SK-N-SH (cell line): ENCODE measurements at regions not wholly inside any gene's neighbourhood (a gene's known extent, or its start where the extent isn't known, plus 50 kb on each side); places are given as distances from the start of the nearest gene placed in this dataset.

ENCODE experiments used
- CTCF ChIA-PET: fragments of 300-600, 350-600 bp; formaldehyde crosslinking; extraction: SDS; loops from one replicate; lab custom pipeline; 2021; lab: Yijun Ruan, JAX
- POLR2A ChIA-PET: fragments of 350-600 bp; sonication (Branson Sonifier 250); formaldehyde crosslinking; extraction: SDS; loops from one replicate; lab custom pipeline; 2020; ENCODE audit warnings: antibody characterized with exemption, inconsistent platforms; lab: Yijun Ruan, JAX
- DNase-seq: peaks from one replicate; pipeline ENCODE4 v3.0.0; 2012
- H2AFZ ChIP-seq: fragments of 200-600 bp; sonication (generic); 2 replicates; pipeline ENCODE4 v1.8.1; 2016; ENCODE audit warnings: antibody characterized with exemption, mild to moderate bottlenecking, low read depth
- H3F3A ChIP-seq: fragments of 200-600 bp; sonication (generic); replicated peaks from 2 replicates; pipeline ENCODE3; 2016; ENCODE audit warnings: antibody characterized with exemption, mild to moderate bottlenecking; ENCODE audit not compliant: insufficient read depth
- H3K27ac ChIP-seq, 2 experiments: fragments of 200-500 bp in 1 of 2; fragments of 200-600 bp in 1 of 2; sonication (Bioruptor generic) in 1 of 2; sonication (generic), shearing (Covaris generic) in 1 of 2; 2 replicates each; pipeline versions ENCODE4 v1.5.1 to v1.6.1; 2014 to 2016; ENCODE audit warnings: low read depth in 2 of 2, inconsistent platforms in 1 of 2, low read length in 1 of 2, mild to moderate bottlenecking in 1 of 2, mixed read lengths in 1 of 2
- H3K27me3 ChIP-seq: fragments of 200-600 bp; sonication (generic), shearing (Covaris generic); 2 replicates; pipeline ENCODE4 v1.6.1; 2016; ENCODE audit warnings: mixed run types; ENCODE audit not compliant: insufficient read depth
- H3K36me3 ChIP-seq, 2 experiments: fragments of 200-500 bp in 1 of 2; fragments of 200-600 bp in 1 of 2; sonication (Bioruptor generic) in 1 of 2; sonication (generic) in 1 of 2; replicated peaks in 1 of 2; 2 replicates each; pipeline versions ENCODE3 to v1.5.1; 2014 to 2016; ENCODE audit warnings: low read length in 1 of 2, mild to moderate bottlenecking in 1 of 2; ENCODE audit not compliant: insufficient read depth in 2 of 2, control insufficient read depth in 1 of 2
- H3K4me1 ChIP-seq, 2 experiments: fragments of 200-500 bp in 1 of 2; fragments of 200-600 bp in 1 of 2; sonication (Bioruptor generic) in 1 of 2; sonication (generic), shearing (Covaris generic) in 1 of 2; 2 replicates each; pipeline versions ENCODE4 v1.5.1 to v1.6.1; 2014 to 2016; ENCODE audit warnings: low read depth in 1 of 2, low read length in 1 of 2, mixed run types in 1 of 2; ENCODE audit not compliant: insufficient read depth in 2 of 2, control insufficient read depth in 1 of 2
- H3K4me2 ChIP-seq: fragments of 200-600 bp; sonication (generic), shearing (Covaris generic); 2 replicates; pipeline ENCODE4 v1.6.1; 2017; ENCODE audit warnings: mixed run types
- H3K4me3 ChIP-seq, 2 experiments: fragments of 200-500 bp in 1 of 2; fragments of 200-600 bp in 1 of 2; sonication (Bioruptor generic) in 1 of 2; sonication (generic), shearing (Covaris generic) in 1 of 2; 2 replicates each; pipeline versions ENCODE4 v1.5.1 to v1.8.1; 2014 to 2016; ENCODE audit warnings: low read depth in 2 of 2, inconsistent platforms in 1 of 2, low read length in 1 of 2, mild to moderate bottlenecking in 1 of 2, mixed read lengths in 1 of 2, moderate library complexity in 1 of 2
- H3K79me2 ChIP-seq: fragments of 200-600 bp; sonication (generic); 2 replicates; pipeline ENCODE4 v1.8.1; 2017; ENCODE audit warnings: mild to moderate bottlenecking; ENCODE audit not compliant: insufficient read depth
- H3K9ac ChIP-seq: fragments of 200-600 bp; sonication (generic); 2 replicates; pipeline ENCODE4 v1.6.1; 2017; ENCODE audit warnings: mixed run types
- H3K9me2 ChIP-seq: fragments of 200-600 bp; sonication (generic); 2 replicates; pipeline ENCODE4 v1.6.1; 2017; ENCODE audit warnings: mixed run types
- H3K9me3 ChIP-seq: fragments of 200-600 bp; sonication (generic); 2 replicates; pipeline ENCODE4 v1.6.1; 2017; ENCODE audit warnings: mixed run types, mild to moderate bottlenecking, moderate library complexity
- H4K20me1 ChIP-seq: fragments of 200-600 bp; sonication (generic); 2 replicates; pipeline ENCODE4 v1.6.1; 2017; ENCODE audit warnings: mild to moderate bottlenecking, mixed run types; ENCODE audit not compliant: insufficient read depth
- CHD2 ChIP-seq: fragments of 150-350 bp; IDR thresholded peaks from 2 replicates; pipeline ENCODE4 v1.6.1; 2018; ENCODE audit warnings: low read length; ENCODE audit not compliant: partially characterized antibody
- ELF1 ChIP-seq: IDR thresholded peaks from 2 replicates; pipeline ENCODE4 v1.4.0; 2012
- EP300 ChIP-seq, 2 experiments: IDR thresholded peaks; 2 replicates each; pipeline versions ENCODE4 v1.4.0 to v1.6.1; 2012; ENCODE audit warnings: borderline replicate concordance in 1 of 2, low read depth in 1 of 2, low read length in 1 of 2
- FOSL2 ChIP-seq: IDR thresholded peaks from 2 replicates; pipeline ENCODE4 v1.4.0; 2012; ENCODE audit warnings: low read depth, mild to moderate bottlenecking, moderate library complexity, borderline replicate concordance
- GABPA ChIP-seq: IDR thresholded peaks from 2 replicates; pipeline ENCODE4 v1.4.0; 2012; ENCODE audit warnings: low read depth, mild to moderate bottlenecking
- MEF2A ChIP-seq: IDR thresholded peaks from 2 replicates; pipeline ENCODE4 v1.4.0; 2012; ENCODE audit warnings: low read depth, borderline replicate concordance
- MXI1 ChIP-seq: IDR thresholded peaks from 2 replicates; pipeline ENCODE4 v1.6.1; 2012; ENCODE audit warnings: mild to moderate bottlenecking, low read depth, low read length, improper control_type of control experiment
- NFIC ChIP-seq: IDR thresholded peaks from 2 replicates; pipeline ENCODE4 v1.4.0; 2012; ENCODE audit warnings: borderline replicate concordance
- POLR2AphosphoS5 ChIP-seq: IDR thresholded peaks from 2 replicates; pipeline ENCODE4 v1.6.1; 2012; ENCODE audit warnings: low read depth, low read length
- RXRA ChIP-seq: IDR thresholded peaks from 2 replicates; pipeline ENCODE4 v1.4.0; 2012; ENCODE audit warnings: low read depth, mild to moderate bottlenecking, borderline replicate concordance
- SMC3 ChIP-seq: IDR thresholded peaks from 2 replicates; pipeline ENCODE4 v1.6.1; 2012; ENCODE audit warnings: low read depth, low read length, improper control_type of control experiment
- TCF12 ChIP-seq: IDR thresholded peaks from 2 replicates; pipeline ENCODE4 v1.4.0; 2012
- TEAD4 ChIP-seq: IDR thresholded peaks from 2 replicates; pipeline ENCODE4 v1.4.0; 2012; ENCODE audit warnings: mild to moderate bottlenecking, borderline replicate concordance; ENCODE audit not compliant: insufficient read depth
- WGBS: methylation state at CpG from one replicate; pipeline ENCODE4 v1.1.6; 2017; ENCODE audit warnings: low lambda C conversion rate; 5-methylcytosine and 5-hydroxymethylcytosine counted together
- TF ChIP-seq, protein P1 (sequence below): IDR thresholded peaks from 2 replicates; pipeline ENCODE4 v1.6.1; 2012; ENCODE audit warnings: mild to moderate bottlenecking, low read depth, low read length, moderate library complexity
- TF ChIP-seq, protein P2 (sequence below): fragments of 150-350 bp; IDR thresholded peaks from 2 replicates; pipeline ENCODE4 v1.6.1; 2017; ENCODE audit warnings: antibody characterized with exemption, low read length, low read depth, borderline replicate concordance
- TF ChIP-seq, protein P3 (sequence below): IDR thresholded peaks from 2 replicates; pipeline ENCODE4; 2012

DNA sequence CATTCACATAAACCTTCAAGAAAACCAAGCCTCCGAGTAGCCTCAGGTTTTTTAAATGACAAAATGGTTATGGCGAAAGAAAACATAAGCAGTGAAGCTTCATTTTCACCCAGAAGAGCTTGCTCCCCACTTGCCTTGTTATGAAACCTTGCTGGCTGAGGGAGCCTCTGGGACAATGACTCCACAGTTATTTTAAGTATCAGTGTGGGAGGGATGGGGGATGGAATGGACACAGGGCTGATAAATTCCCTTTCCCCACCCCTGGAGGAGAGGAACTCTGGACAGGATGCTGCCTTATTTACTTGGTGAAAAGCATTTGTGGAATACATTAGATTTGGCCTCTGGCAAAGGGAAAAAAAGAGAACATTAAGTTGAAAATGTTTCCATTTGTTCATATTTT, 220.7 kb upstream of the CNKSR2 start:
- TF ChIP-seq EP300 (IDR thresholded peaks at IDR 0.05; ENCODE audit: borderline replicate concordance in 1 of 2, low read depth in 1 of 2, low read length in 1 of 2) (no peak), CHD2 (no peak), TCF12 (no peak), SMC3 (no peak), NFIC (no peak), ELF1 (no peak), MEF2A (no peak), RXRA (no peak), POLR2AphosphoS5 (no peak), TEAD4 (no peak), GABPA (no peak), MXI1 (no peak), FOSL2 (no peak)
- TF ChIP-seq, protein P1, sequence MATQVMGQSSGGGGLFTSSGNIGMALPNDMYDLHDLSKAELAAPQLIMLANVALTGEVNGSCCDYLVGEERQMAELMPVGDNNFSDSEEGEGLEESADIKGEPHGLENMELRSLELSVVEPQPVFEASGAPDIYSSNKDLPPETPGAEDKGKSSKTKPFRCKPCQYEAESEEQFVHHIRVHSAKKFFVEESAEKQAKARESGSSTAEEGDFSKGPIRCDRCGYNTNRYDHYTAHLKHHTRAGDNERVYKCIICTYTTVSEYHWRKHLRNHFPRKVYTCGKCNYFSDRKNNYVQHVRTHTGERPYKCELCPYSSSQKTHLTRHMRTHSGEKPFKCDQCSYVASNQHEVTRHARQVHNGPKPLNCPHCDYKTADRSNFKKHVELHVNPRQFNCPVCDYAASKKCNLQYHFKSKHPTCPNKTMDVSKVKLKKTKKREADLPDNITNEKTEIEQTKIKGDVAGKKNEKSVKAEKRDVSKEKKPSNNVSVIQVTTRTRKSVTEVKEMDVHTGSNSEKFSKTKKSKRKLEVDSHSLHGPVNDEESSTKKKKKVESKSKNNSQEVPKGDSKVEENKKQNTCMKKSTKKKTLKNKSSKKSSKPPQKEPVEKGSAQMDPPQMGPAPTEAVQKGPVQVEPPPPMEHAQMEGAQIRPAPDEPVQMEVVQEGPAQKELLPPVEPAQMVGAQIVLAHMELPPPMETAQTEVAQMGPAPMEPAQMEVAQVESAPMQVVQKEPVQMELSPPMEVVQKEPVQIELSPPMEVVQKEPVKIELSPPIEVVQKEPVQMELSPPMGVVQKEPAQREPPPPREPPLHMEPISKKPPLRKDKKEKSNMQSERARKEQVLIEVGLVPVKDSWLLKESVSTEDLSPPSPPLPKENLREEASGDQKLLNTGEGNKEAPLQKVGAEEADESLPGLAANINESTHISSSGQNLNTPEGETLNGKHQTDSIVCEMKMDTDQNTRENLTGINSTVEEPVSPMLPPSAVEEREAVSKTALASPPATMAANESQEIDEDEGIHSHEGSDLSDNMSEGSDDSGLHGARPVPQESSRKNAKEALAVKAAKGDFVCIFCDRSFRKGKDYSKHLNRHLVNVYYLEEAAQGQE: no peak
- TF ChIP-seq, protein P2, sequence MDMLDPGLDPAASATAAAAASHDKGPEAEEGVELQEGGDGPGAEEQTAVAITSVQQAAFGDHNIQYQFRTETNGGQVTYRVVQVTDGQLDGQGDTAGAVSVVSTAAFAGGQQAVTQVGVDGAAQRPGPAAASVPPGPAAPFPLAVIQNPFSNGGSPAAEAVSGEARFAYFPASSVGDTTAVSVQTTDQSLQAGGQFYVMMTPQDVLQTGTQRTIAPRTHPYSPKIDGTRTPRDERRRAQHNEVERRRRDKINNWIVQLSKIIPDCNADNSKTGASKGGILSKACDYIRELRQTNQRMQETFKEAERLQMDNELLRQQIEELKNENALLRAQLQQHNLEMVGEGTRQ: no peak
- TF ChIP-seq, protein P3, sequence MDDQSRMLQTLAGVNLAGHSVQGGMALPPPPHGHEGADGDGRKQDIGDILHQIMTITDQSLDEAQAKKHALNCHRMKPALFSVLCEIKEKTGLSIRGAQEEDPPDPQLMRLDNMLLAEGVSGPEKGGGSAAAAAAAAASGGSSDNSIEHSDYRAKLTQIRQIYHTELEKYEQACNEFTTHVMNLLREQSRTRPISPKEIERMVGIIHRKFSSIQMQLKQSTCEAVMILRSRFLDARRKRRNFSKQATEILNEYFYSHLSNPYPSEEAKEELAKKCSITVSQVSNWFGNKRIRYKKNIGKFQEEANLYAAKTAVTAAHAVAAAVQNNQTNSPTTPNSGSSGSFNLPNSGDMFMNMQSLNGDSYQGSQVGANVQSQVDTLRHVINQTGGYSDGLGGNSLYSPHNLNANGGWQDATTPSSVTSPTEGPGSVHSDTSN: no peak
- TF ChIP-seq, all 33 proteins: peak for 0
- Histone ChIP-seq H3K27ac (no peak overlapping the region), H3K9ac (no peak overlapping the region), H3K79me2 (no peaks in the 10 kb centered on the region), H3K9me3 (no peaks in the 10 kb centered on the region), H3K27me3 (no peaks in the 10 kb centered on the region), H3K4me2 (no peak overlapping the region), H3K9me2 (no peaks in the 10 kb centered on the region), H4K20me1 (no peaks in the 10 kb centered on the region), H3F3A (no peaks in the 10 kb centered on the region), H3K36me3 (no peaks in the 10 kb centered on the region), H3K4me3 (no peak overlapping the region), H3K4me1 (no peaks in the 10 kb centered on the region), H2AFZ (no peak overlapping the region)
- no peak for DNase-seq
- ChIA-PET POLR2A (no interaction called here), CTCF (no interaction called here)
- 18% methylated on average over 2 of the region's 2 CpGs for WGBS
